GM19328 (cell line): ENCODE measurements at regions not wholly inside any gene's neighbourhood (a gene's known extent, or its start where the extent isn't known, plus 50 kb on each side); places are given as distances from the start of the nearest gene placed in this dataset.
"Not testable (repeated sequence)": the region's sequence is repeated elsewhere in the genome, so short reads cannot be mapped to it uniquely, and the experiment has no call there.

Experiments used
- ATAC-seq: cut with Tn5 transposase; IDR thresholded peaks from one replicate; pipeline ENCODE4 v1.9.1; 2021; ENCODE audit warnings: mild to moderate bottlenecking, moderate library complexity; ENCODE audit not compliant: unreplicated experiment

GRCh38 chr18:60209042-60209441, 163.5 kb downstream of the MC4R start:
- no peak for ATAC-seq

GRCh38 chr18:60202708-60203107, 169.9 kb downstream of the MC4R start:
- no peak for ATAC-seq

- no peak for ATAC-seq
These were observed 172.0 kb downstream of the MC4R start for GRCh38 chr18:60200558-60200957.

- ATAC-seq = no peak
These were observed 173.1 kb downstream of the MC4R start for GRCh38 chr18:60199505-60199904.

GRCh38 chr18:60197671-60198462, 174.7 kb downstream of the MC4R start:
- ATAC-seq = no peak

- no peak for ATAC-seq
These were observed 175.6 kb downstream of the MC4R start for GRCh38 chr18:60196836-60197606.

GRCh38 chr18:60193780-60194179, 178.8 kb downstream of the MC4R start:
- no peak for ATAC-seq

- no peak for ATAC-seq
These were observed 180.6 kb downstream of the MC4R start for GRCh38 chr18:60191926-60192325.

GRCh38 chr18:60189856-60190255, 182.7 kb downstream of the MC4R start:
- ATAC-seq = no peak

- ATAC-seq = no peak
These were observed 183.6 kb downstream of the MC4R start for GRCh38 chr18:60188958-60189357.

GRCh38 chr18:60182223-60182622, 190.4 kb downstream of the MC4R start:
- no peak for ATAC-seq

GRCh38 chr18:60180671-60181070, 191.9 kb downstream of the MC4R start:
- no peak for ATAC-seq

GRCh38 chr18:60178224-60178623, 194.4 kb downstream of the MC4R start:
- not testable (repeated sequence) for ATAC-seq

- no peak for ATAC-seq
These were observed 196.3 kb downstream of the MC4R start for GRCh38 chr18:60176259-60176658.

GRCh38 chr18:60174832-60175231, 197.7 kb downstream of the MC4R start:
- ATAC-seq = no peak

- ATAC-seq = no peak
These were observed 200.5 kb downstream of the MC4R start for GRCh38 chr18:60172030-60172429.

GRCh38 chr18:60163622-60164021, 209.0 kb downstream of the MC4R start:
- ATAC-seq = no peak

GRCh38 chr18:60162388-60162787, 210.2 kb downstream of the MC4R start:
- no peak for ATAC-seq

- no peak for ATAC-seq
These were observed 214.8 kb downstream of the MC4R start for GRCh38 chr18:60157810-60158209.

- ATAC-seq = no peak
These were observed 219.2 kb downstream of the MC4R start for GRCh38 chr18:60153376-60153775.

GRCh38 chr18:60149316-60149715, 223.3 kb downstream of the MC4R start:
- ATAC-seq = no peak

GRCh38 chr18:60147323-60147722, 225.3 kb downstream of the MC4R start:
- ATAC-seq = no peak
